ENCODE measurements at regions not wholly inside any gene's neighbourhood (a gene's known extent, or its start where the extent isn't known, plus 50 kb on each side); places are given as distances from the start of the nearest gene placed in this dataset.

DNA sequence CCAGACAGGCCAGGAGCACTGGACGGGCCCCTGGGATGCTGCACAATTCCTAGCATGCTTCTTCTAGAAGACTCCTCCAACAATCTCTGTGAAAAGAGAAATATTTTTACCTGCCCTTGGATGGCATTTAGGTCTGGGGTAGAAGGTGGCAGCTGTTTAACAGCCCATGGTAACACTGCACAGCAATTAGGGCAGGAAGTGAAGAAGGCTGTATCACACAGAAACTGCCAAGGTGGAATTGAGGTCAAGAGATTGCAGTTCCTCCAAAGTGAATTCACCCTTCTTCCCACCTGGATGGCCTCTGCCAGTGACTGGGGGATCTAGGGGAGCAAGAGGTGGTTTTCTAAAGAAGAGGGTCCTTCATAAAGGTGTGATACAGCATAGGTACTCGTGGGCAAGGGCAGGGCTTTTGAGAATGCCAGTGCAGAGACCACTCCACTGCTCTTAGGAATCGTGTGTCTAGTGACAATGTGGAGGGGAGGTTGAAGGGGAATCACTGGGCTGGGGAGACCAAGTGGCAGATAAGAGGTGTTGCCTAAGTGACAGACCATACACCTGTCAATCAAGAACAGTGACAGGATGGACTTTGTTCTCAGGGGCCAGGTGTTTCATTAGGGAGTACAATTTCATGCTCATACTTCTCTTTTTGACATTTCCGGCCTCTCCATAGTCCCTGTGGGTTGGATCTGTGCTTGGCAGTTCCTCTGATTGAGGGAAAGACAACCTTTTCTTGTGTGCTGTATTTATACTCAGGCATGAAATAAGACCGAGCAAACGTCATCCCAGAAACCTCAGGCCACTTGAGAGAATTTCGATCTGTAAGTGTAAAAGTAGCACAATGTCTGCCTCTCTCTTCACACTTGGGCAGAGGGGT, 83.5 kb upstream of the BCL6 start (continued):
- no peak for TF ChIP-seq CHD1 (IDR thresholded peaks at IDR 0.05; ENCODE audit: low read depth, low read length)

DNA sequence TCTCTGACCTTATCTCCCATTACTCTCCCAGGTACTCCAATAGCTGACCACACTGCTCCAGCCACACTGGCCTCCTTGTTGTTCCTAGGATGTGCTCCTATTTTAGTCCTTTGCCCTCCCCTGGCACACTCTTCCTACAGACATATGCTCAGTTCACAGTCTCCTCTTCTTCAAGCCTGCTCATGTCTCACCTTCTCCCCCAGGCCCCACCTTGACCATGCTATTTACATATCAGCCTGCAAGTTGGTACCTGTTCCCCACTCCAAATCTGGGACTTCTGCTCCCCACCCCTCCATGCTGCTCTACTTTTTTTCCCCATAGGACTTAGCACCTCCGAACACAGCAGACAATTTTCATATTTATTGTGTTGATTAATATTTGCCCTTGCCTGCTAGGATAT, 84.9 kb upstream of the BCL6 start:
- H3K27ac ChIP-seq (ENCODE audit: insufficient read depth, low read length) = no peak overlapping the region
- H3K14ac ChIP-seq (replicated peaks; ENCODE audit: low read depth, low read length) = no peak overlapping the region
- no peak overlapping the region for H2BK5ac ChIP-seq (ENCODE audit: low read depth, low read length, poor library complexity, severe bottlenecking)
- no CpG with 5 or more reads among the region's 1 CpG for WGBS, 2 experiments (ENCODE audit: extremely low coverage in 2 of 2, insufficient read length in 1 of 2)
- H2AK5ac ChIP-seq (ENCODE audit: low read depth, low read length) = no peak overlapping the region
- no peak overlapping the region for H2BK120ac ChIP-seq (ENCODE audit: low read depth, low read length)
- no peak overlapping the region for H3K9ac ChIP-seq (ENCODE audit: low read depth, low read length)
- TF ChIP-seq NFE2L2 (IDR thresholded peaks at IDR 0.05; ENCODE audit: low read depth, low read length) = no peak
- TF ChIP-seq RAD21 (IDR thresholded peaks at IDR 0.05; ENCODE audit: low read length) = no peak
- peaks cover 11% of the 10 kb centered on the region; the same call in 1 of the 2 replicates for H3K9me1 ChIP-seq (ENCODE audit: insufficient read depth, low read length)
- H2BK20ac ChIP-seq (ENCODE audit: low read depth, low read length) = no peak overlapping the region
- ATAC-seq (ENCODE audit: low read depth) (no peak), DNase-seq (no peak)
- H4K8ac ChIP-seq (ENCODE audit: low read depth in 2 of 2, low read length in 2 of 2) = no peak overlapping the region
- no peak overlapping the region for H2AK9ac ChIP-seq (replicated peaks; ENCODE audit: low read depth, low read length, poor library complexity)
- in situ Hi-C loops (cut with MboI; ENCODE audit: low sequenced_read_pairs) = no loop called here
- H3K18ac ChIP-seq (ENCODE audit: low read depth, low read length) = no peak overlapping the region
- no peak overlapping the region for H3K4me2 ChIP-seq (ENCODE audit: low read depth, low read length)
- H2AFZ ChIP-seq (replicated peaks; ENCODE audit: low read length, poor library complexity) = no peak overlapping the region
- intact Hi-C loops (cut with micrococcal nuclease) = no loop called here
- H3K23ac ChIP-seq (ENCODE audit: low read depth, low read length) = no peak overlapping the region
- H4K20me1 ChIP-seq (ENCODE audit: insufficient read depth, low read length) = no peaks in the 10 kb centered on the region
- BruUV-seq (replicated peaks) = no TSS peak
- no peak overlapping the region for H3K4ac ChIP-seq (ENCODE audit: low read depth, low read length)
- H3K4me3 ChIP-seq (ENCODE audit: insufficient read depth, low read depth, low read length) = no peak overlapping the region
- peaks cover 11% of the 10 kb centered on the region for H3K27me3 ChIP-seq (ENCODE audit: control insufficient read depth, insufficient read depth, low read length)
- peaks cover 8% of the 10 kb centered on the region for H3K4me1 ChIP-seq (ENCODE audit: control insufficient read depth, insufficient read depth, low read length)
- dilution Hi-C loops (cut with HindIII; ENCODE audit: low sequenced_read_pairs, unreplicated experiment) = no loop called here
- H4K91ac ChIP-seq (ENCODE audit: insufficient read depth, low read depth, low read length) = no peak overlapping the region
- ChIA-PET POLR2A (ENCODE audit: unreplicated experiment) (no interaction called here), CTCF (no interaction called here)
- no peaks in the 10 kb centered on the region; the same call in 1 of the 2 replicates for H3K9me3 ChIP-seq (ENCODE audit: control insufficient read depth, insufficient read depth, low read length)
- H4K5ac ChIP-seq (ENCODE audit: low read depth, low read length) = no peak overlapping the region
- H3K36me3 ChIP-seq (ENCODE audit: control insufficient read depth, insufficient read depth, low read length) = no peaks in the 10 kb centered on the region
- no peak overlapping the region for H3K56ac ChIP-seq (ENCODE audit: extremely low read depth, insufficient read depth, low read length)
- H2BK15ac ChIP-seq (ENCODE audit: low read depth, low read length) = no peak overlapping the region
- H3K79me1 ChIP-seq (ENCODE audit: low read depth in 1 of 2, low read length in 2 of 2) = no peaks in the 10 kb centered on the region

Data from IMR-90 (cell line).